Activated T-cell treated with anti-CD3 and anti-CD28 coated beads, Interleukin-2, amount 50 U/mL, for 72 hours (primary cell): ENCODE measurements at regions not wholly inside any gene's neighbourhood (a gene's known extent, or its start where the extent isn't known, plus 50 kb on each side); places are given as distances from the start of the nearest gene placed in this dataset.

Experiments
- ATAC-seq, 2 donors: fragments of 150-1000 bp; cut with Tn5 transposase; replicated peaks in 1 of 2; 2 replicates each; pipeline ENCODE4 v1.10.0; 2021; ENCODE audit warnings: moderate library complexity in 2 of 2, mild to moderate bottlenecking in 1 of 2
- DNase-seq, 2 donors: peaks; one replicate each; pipeline ENCODE4 v3.0.0; 2021 to 2022; ENCODE audit warnings: mixed read lengths in 1 of 2
- H3K27ac Mint-ChIP-seq: one replicate; pipeline ENCODE4 v1.8.0; 2022; ENCODE audit warnings: mild to moderate bottlenecking, moderate library complexity, mixed read lengths
- H3K27me3 Mint-ChIP-seq: one replicate; pipeline ENCODE4 v1.8.0; 2022; ENCODE audit warnings: low read depth, mixed read lengths
- H3K36me3 Mint-ChIP-seq, 2 donors: one replicate each; pipeline ENCODE4 v1.8.0; 2022; ENCODE audit warnings: mixed read lengths in 2 of 2, mild to moderate bottlenecking in 1 of 2; ENCODE audit not compliant: insufficient read depth in 2 of 2
- H3K4me1 Mint-ChIP-seq: one replicate; pipeline ENCODE4 v1.8.0; 2022; ENCODE audit warnings: low read depth, mixed read lengths
- H3K4me3 Mint-ChIP-seq, 2 donors: one replicate each; pipeline ENCODE4 v1.8.0; 2022; ENCODE audit warnings: mild to moderate bottlenecking in 2 of 2, mixed read lengths in 2 of 2, moderate library complexity in 2 of 2
- H3K9me3 Mint-ChIP-seq, 2 donors: one replicate each; pipeline ENCODE4 v1.8.0; 2022; ENCODE audit warnings: mixed read lengths in 2 of 2

GRCh38 chr7:145324081-145324480, 488.2 kb upstream of the TPK1 start:
- ATAC-seq (no peak), DNase-seq (no peak)
- H3K36me3 Mint-ChIP-seq = no peaks in the 10 kb centered on the region
- H3K27me3 Mint-ChIP-seq = no peaks in the 10 kb centered on the region
- H3K9me3 Mint-ChIP-seq = peaks cover 4% of the 10 kb centered on the region in 2 donors
- H3K4me1 Mint-ChIP-seq = no peaks in the 10 kb centered on the region
- no peak overlapping the region for H3K4me3 Mint-ChIP-seq
- H3K27ac Mint-ChIP-seq = no peak overlapping the region

GRCh38 chr7:145313551-145313950, 477.7 kb upstream of the TPK1 start:
- Mint-ChIP-seq H3K9me3 (peaks cover 2 to 5% of the 10 kb centered on the region in 2 donors), H3K27me3 (no peaks in the 10 kb centered on the region), H3K36me3 (peaks cover 0 to 2% of the 10 kb centered on the region in 2 donors), H3K27ac (no peak overlapping the region), H3K4me1 (no peaks in the 10 kb centered on the region), H3K4me3 (no peak overlapping the region)
- DNase-seq (no peak), ATAC-seq (no peak)

GRCh38 chr7:145293754-145294153, 457.9 kb upstream of the TPK1 start:
- Mint-ChIP-seq H3K27me3 (no peaks in the 10 kb centered on the region), H3K4me1 (no peaks in the 10 kb centered on the region), H3K4me3 (no peak overlapping the region), H3K36me3 (no peaks in the 10 kb centered on the region), H3K27ac (no peak overlapping the region), H3K9me3 (peaks cover 0 to 2% of the 10 kb centered on the region in 2 donors)
- no peak for ATAC-seq
- no peak for DNase-seq

- Mint-ChIP-seq H3K4me3 (no peak overlapping the region), H3K27me3 (no peaks in the 10 kb centered on the region), H3K36me3 (no peaks in the 10 kb centered on the region), H3K27ac (no peak overlapping the region), H3K9me3 (no peaks in the 10 kb centered on the region), H3K4me1 (no peaks in the 10 kb centered on the region)
- no peak for DNase-seq
- no peak for ATAC-seq
Measured at GRCh38 chr7:145293228-145293701, 457.4 kb upstream of the TPK1 start.

- Mint-ChIP-seq H3K27ac (no peak overlapping the region), H3K27me3 (no peaks in the 10 kb centered on the region), H3K9me3 (peaks cover 1% of the 10 kb centered on the region in 2 donors), H3K36me3 (no peaks in the 10 kb centered on the region), H3K4me3 (no peak overlapping the region), H3K4me1 (no peaks in the 10 kb centered on the region)
- DNase-seq (no peak), ATAC-seq (no peak)
Measured at GRCh38 chr7:145289384-145289783, 453.5 kb upstream of the TPK1 start.

- DNase-seq (no peak), ATAC-seq (no peak)
- Mint-ChIP-seq H3K4me1 (no peaks in the 10 kb centered on the region), H3K27ac (no peak overlapping the region), H3K9me3 (peaks cover 8 to 13% of the 10 kb centered on the region in 2 donors), H3K27me3 (no peaks in the 10 kb centered on the region), H3K4me3 (no peak overlapping the region), H3K36me3 (no peaks in the 10 kb centered on the region)
Measured at GRCh38 chr7:145276118-145276517, 440.3 kb upstream of the TPK1 start.

- no peak overlapping the region for H3K4me3 Mint-ChIP-seq
- H3K27ac Mint-ChIP-seq = no peak overlapping the region
- no peak for DNase-seq
- H3K36me3 Mint-ChIP-seq = no peaks in the 10 kb centered on the region
- H3K4me1 Mint-ChIP-seq = no peaks in the 10 kb centered on the region
- ATAC-seq = no peak
- no peaks in the 10 kb centered on the region for H3K27me3 Mint-ChIP-seq
- peaks cover 5 to 7% of the 10 kb centered on the region in 2 donors for H3K9me3 Mint-ChIP-seq
Measured at GRCh38 chr7:145269418-145270161, 433.7 kb upstream of the TPK1 start.

GRCh38 chr7:145265180-145265579, 429.3 kb upstream of the TPK1 start:
- Mint-ChIP-seq H3K36me3 (no peaks in the 10 kb centered on the region), H3K27ac (no peak overlapping the region), H3K9me3 (peaks cover 0 to 7% of the 10 kb centered on the region in 2 donors), H3K4me1 (no peaks in the 10 kb centered on the region), H3K4me3 (no peak overlapping the region), H3K27me3 (no peaks in the 10 kb centered on the region)
- ATAC-seq = no peak
- DNase-seq = no peak

- DNase-seq (no peak), ATAC-seq (no peak)
- H3K9me3 Mint-ChIP-seq = peaks cover 2 to 9% of the 10 kb centered on the region in 2 donors
- H3K36me3 Mint-ChIP-seq = no peaks in the 10 kb centered on the region
- H3K4me3 Mint-ChIP-seq = no peak overlapping the region
- H3K27ac Mint-ChIP-seq = no peak overlapping the region
- H3K4me1 Mint-ChIP-seq = no peaks in the 10 kb centered on the region
- H3K27me3 Mint-ChIP-seq = no peaks in the 10 kb centered on the region
Measured at GRCh38 chr7:145263886-145264285, 428.0 kb upstream of the TPK1 start.

- no peaks in the 10 kb centered on the region for H3K4me1 Mint-ChIP-seq
Measured at GRCh38 chr7:145252031-145252430, 416.2 kb upstream of the TPK1 start.

GRCh38 chr7:145224775-145225174, 388.9 kb upstream of the TPK1 start:
- H3K27ac Mint-ChIP-seq = no peak overlapping the region
- H3K27me3 Mint-ChIP-seq = no peaks in the 10 kb centered on the region

More at GRCh38 chr7:145252031-145252430, 416.2 kb upstream of the TPK1 start:
- Mint-ChIP-seq H3K4me3 (no peak overlapping the region), H3K27me3 (no peaks in the 10 kb centered on the region), H3K27ac (no peak overlapping the region), H3K36me3 (no peaks in the 10 kb centered on the region), H3K9me3 (peaks cover 0 to 6% of the 10 kb centered on the region in 2 donors)
- no peak for ATAC-seq
- DNase-seq = no peak

GRCh38 chr7:145219461-145219860, 383.6 kb upstream of the TPK1 start:
- Mint-ChIP-seq H3K4me3 (no peak overlapping the region), H3K4me1 (no peaks in the 10 kb centered on the region), H3K27ac (no peak overlapping the region), H3K9me3 (peaks cover 0 to 3% of the 10 kb centered on the region in 2 donors), H3K36me3 (no peaks in the 10 kb centered on the region), H3K27me3 (no peaks in the 10 kb centered on the region)
- ATAC-seq = no peak
- DNase-seq = no peak

More at GRCh38 chr7:145224775-145225174, 388.9 kb upstream of the TPK1 start:
- H3K4me1 Mint-ChIP-seq = no peaks in the 10 kb centered on the region
- ATAC-seq = no peak
- DNase-seq = no peak
- H3K4me3 Mint-ChIP-seq = no peak overlapping the region
- no peaks in the 10 kb centered on the region for H3K36me3 Mint-ChIP-seq
- H3K9me3 Mint-ChIP-seq = peaks cover 0 to 2% of the 10 kb centered on the region in 2 donors

- ATAC-seq (no peak), DNase-seq (no peak)
- Mint-ChIP-seq H3K4me1 (no peaks in the 10 kb centered on the region), H3K36me3 (no peaks in the 10 kb centered on the region), H3K4me3 (no peak overlapping the region), H3K27ac (no peak overlapping the region), H3K9me3 (peaks cover 0 to 3% of the 10 kb centered on the region in 2 donors), H3K27me3 (no peaks in the 10 kb centered on the region)
Measured at GRCh38 chr7:145216866-145217265, 381.0 kb upstream of the TPK1 start.

- ATAC-seq = no peak
- Mint-ChIP-seq H3K27ac (no peak overlapping the region), H3K4me3 (no peak overlapping the region), H3K36me3 (no peaks in the 10 kb centered on the region), H3K4me1 (no peaks in the 10 kb centered on the region), H3K9me3 (peaks cover 0 to 3% of the 10 kb centered on the region in 2 donors), H3K27me3 (no peaks in the 10 kb centered on the region)
- DNase-seq = no peak
Measured at GRCh38 chr7:145212050-145212449, 376.2 kb upstream of the TPK1 start.
